Glutamatergic neuron (in vitro differentiated cells): ENCODE measurements at regions not wholly inside any gene's neighbourhood (a gene's known extent, or its start where the extent isn't known, plus 50 kb on each side); places are given as distances from the start of the nearest gene placed in this dataset.

Experiments
- DNase-seq: peaks from one replicate; pipeline ENCODE4 v3.0.0; 2022
- H3K27ac Mint-ChIP-seq: one replicate; pipeline ENCODE4 v1.8.0; 2020; ENCODE audit warnings: mild to moderate bottlenecking, mixed read lengths, inconsistent platforms; ENCODE audit not compliant: unreplicated experiment
- H3K27me3 Mint-ChIP-seq: one replicate; pipeline ENCODE4 v1.8.0; 2020; ENCODE audit warnings: mild to moderate bottlenecking, moderate library complexity, mixed read lengths, inconsistent platforms; ENCODE audit not compliant: unreplicated experiment
- H3K36me3 Mint-ChIP-seq: one replicate; pipeline ENCODE4 v1.8.0; 2020; ENCODE audit warnings: mild to moderate bottlenecking, mixed read lengths, inconsistent platforms; ENCODE audit not compliant: unreplicated experiment
- H3K4me1 Mint-ChIP-seq: one replicate; pipeline ENCODE4 v1.8.0; 2020; ENCODE audit warnings: mild to moderate bottlenecking, low read depth, mixed read lengths, inconsistent platforms; ENCODE audit not compliant: unreplicated experiment
- H3K4me3 Mint-ChIP-seq: one replicate; pipeline ENCODE4 v1.8.0; 2020; ENCODE audit warnings: mild to moderate bottlenecking, mixed read lengths, inconsistent platforms; ENCODE audit not compliant: unreplicated experiment
- H3K9me3 Mint-ChIP-seq: one replicate; pipeline ENCODE4 v1.8.0; 2020; ENCODE audit warnings: mild to moderate bottlenecking, moderate library complexity, mixed read lengths, inconsistent platforms; ENCODE audit not compliant: unreplicated experiment
- TF ChIP-seq, protein P1 (sequence below): fragments of 200-600 bp; sonication (generic); IDR thresholded peaks from one replicate; pipeline ENCODE4 v1.5.0; 2021; ENCODE audit not compliant: partially characterized antibody, unreplicated experiment

DNA sequence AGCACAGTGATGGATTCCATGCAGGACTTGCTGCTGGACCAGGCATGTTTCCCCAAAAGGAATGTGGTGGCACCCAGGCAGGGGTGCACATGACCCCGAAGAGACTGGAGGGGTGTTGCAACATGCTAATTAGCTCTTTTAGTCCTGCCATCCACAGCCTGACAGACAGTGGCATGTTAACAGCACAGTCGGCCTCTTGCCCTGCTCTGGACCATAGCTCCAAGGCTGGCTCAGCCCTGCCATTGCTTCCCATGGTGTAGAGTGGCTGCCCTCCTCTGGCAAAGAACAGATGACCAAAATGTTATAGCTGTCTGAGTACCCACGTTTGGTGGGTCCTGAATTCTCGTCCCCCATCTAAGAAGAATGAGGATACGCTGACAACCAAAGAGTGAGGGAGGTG lies 736.4 kb upstream of the PTPRD start:
- Mint-ChIP-seq H3K27ac (no peak overlapping the region), H3K9me3 (no peaks in the 10 kb centered on the region), H3K4me3 (no peak overlapping the region), H3K27me3 (no peaks in the 10 kb centered on the region), H3K4me1 (no peaks in the 10 kb centered on the region), H3K36me3 (no peaks in the 10 kb centered on the region)
- TF ChIP-seq, protein P1, sequence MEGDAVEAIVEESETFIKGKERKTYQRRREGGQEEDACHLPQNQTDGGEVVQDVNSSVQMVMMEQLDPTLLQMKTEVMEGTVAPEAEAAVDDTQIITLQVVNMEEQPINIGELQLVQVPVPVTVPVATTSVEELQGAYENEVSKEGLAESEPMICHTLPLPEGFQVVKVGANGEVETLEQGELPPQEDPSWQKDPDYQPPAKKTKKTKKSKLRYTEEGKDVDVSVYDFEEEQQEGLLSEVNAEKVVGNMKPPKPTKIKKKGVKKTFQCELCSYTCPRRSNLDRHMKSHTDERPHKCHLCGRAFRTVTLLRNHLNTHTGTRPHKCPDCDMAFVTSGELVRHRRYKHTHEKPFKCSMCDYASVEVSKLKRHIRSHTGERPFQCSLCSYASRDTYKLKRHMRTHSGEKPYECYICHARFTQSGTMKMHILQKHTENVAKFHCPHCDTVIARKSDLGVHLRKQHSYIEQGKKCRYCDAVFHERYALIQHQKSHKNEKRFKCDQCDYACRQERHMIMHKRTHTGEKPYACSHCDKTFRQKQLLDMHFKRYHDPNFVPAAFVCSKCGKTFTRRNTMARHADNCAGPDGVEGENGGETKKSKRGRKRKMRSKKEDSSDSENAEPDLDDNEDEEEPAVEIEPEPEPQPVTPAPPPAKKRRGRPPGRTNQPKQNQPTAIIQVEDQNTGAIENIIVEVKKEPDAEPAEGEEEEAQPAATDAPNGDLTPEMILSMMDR, result no peak
- DNase-seq, result no peak

DNA sequence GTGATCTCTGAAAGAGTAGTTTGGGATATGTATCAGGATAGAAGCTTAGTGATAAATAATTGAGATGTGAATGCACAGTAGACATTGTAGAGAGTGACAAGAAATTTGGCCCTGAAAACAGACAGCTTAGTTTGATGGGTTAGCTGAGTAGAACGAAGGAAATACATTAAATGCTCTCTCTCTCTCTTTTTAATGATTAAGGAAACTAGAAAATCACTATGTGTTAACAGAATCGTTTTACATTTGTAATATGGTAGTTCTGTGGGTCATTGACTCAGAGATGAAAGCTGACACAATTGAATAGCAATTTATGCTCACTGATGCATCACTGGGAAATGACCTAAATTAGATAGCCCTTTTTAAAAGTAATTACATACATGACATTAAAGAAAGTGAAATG lies 739.8 kb upstream of the PTPRD start:
- H3K4me1 Mint-ChIP-seq, result peaks cover 4% of the 10 kb centered on the region
- H3K27me3 Mint-ChIP-seq, result no peaks in the 10 kb centered on the region
- DNase-seq, result no peak
- no peak overlapping the region for H3K4me3 Mint-ChIP-seq
- no peak overlapping the region for H3K27ac Mint-ChIP-seq
- H3K36me3 Mint-ChIP-seq, result no peaks in the 10 kb centered on the region
- H3K9me3 Mint-ChIP-seq, result no peaks in the 10 kb centered on the region
- TF ChIP-seq, protein P1, result no peak

DNA sequence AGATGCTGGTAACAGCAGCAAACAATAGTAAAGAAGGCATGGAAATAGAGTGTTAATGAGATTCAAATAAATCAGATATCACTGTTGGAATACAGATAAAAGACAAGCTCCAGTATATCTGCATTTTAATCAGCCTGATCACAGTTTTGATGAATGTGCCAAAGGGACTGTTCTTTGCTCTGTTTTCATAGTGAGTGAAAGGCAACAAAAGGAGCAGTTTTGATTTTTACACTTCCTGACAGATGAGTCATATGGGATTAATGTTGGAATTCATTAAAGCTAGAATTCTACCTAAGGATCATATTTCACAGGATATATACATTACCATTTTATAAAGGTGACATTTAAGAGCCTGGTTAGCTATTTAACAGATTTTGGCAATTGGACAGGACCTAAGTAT lies 743.3 kb upstream of the PTPRD start:
- Mint-ChIP-seq H3K4me3 (no peak overlapping the region), H3K9me3 (peaks cover 1% of the 10 kb centered on the region), H3K36me3 (no peaks in the 10 kb centered on the region), H3K27ac (no peak overlapping the region), H3K4me1 (peaks cover 4% of the 10 kb centered on the region), H3K27me3 (no peaks in the 10 kb centered on the region)
- TF ChIP-seq, protein P1, result no peak
- DNase-seq, result no peak

DNA sequence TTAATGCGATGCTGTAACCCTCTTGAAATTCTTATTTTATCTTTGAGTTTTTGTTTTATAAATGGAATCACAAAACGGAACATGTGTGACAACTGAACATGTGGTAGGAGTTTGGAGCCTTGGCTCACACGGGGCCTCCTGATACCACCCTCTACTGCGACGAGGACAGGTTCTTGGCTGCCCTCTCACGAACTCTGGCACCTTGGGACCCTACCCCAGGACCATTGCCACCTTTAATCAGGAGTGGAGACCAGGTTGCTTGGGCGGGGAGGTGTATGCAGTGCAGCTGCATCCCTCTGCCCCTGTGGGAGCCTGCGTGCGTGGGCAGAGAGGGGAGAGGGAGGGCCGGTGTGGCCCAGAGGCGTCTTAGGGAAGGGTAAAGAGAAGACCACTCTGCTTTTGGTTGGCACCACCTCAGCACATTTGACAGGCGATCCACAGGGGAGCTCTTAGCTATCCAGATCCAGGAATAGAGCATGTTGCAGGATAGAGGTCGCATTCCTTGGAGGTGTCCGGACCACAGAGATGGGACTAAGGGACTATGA lies 753.9 kb upstream of the PTPRD start:
- H3K4me1 Mint-ChIP-seq, result no peaks in the 10 kb centered on the region
- no peak overlapping the region for H3K4me3 Mint-ChIP-seq
- no peak for DNase-seq
- H3K9me3 Mint-ChIP-seq, result no peaks in the 10 kb centered on the region
- no peaks in the 10 kb centered on the region for H3K36me3 Mint-ChIP-seq
- H3K27me3 Mint-ChIP-seq, result no peaks in the 10 kb centered on the region
- TF ChIP-seq, protein P1, result no peak
- H3K27ac Mint-ChIP-seq, result no peak overlapping the region

DNA sequence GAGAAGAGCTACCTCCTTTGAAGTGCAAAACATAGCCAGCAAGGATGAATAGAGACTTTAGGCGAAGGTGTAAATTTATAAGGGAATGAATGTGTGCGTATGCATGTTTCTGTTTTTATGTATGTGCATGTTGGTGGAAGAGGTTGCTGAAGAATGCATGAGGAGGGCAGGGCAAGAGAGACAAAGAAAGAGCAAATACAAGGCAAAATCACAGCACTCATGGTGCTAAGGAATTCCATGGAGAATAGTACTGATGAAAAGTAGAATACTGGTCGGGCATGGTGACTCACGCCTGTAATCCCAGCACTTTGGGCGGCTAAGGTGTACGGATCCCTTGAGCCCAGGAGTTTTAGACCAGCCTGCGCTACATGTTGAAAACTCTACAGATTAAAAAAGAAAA lies 762.1 kb upstream of the PTPRD start:
- DNase-seq, result no peak
- H3K4me3 Mint-ChIP-seq, result no peak overlapping the region
- no peak overlapping the region for H3K27ac Mint-ChIP-seq
- no peaks in the 10 kb centered on the region for H3K36me3 Mint-ChIP-seq
- TF ChIP-seq, protein P1, result no peak
- H3K27me3 Mint-ChIP-seq, result peaks cover 2% of the 10 kb centered on the region
- H3K9me3 Mint-ChIP-seq, result no peaks in the 10 kb centered on the region
- H3K4me1 Mint-ChIP-seq, result no peaks in the 10 kb centered on the region
